Gastrocnemius medialis (tissue), 4 donors: ENCODE measurements at regions not wholly inside any gene's neighbourhood (a gene's known extent, or its start where the extent isn't known, plus 50 kb on each side); places are given as distances from the start of the nearest gene placed in this dataset.

Experiments used
- POLR2A ChIP-seq, 2 donors: fragments of 450-650 bp; IDR thresholded peaks; one replicate each; pipeline ENCODE4 v1.6.1; 2017; ENCODE audit warnings: antibody characterized with exemption in 2 of 2, mild to moderate bottlenecking in 2 of 2, moderate library complexity in 2 of 2
- TF ChIP-seq, protein P1 (sequence below), 5 experiments: fragments of 450-650 bp in 3 of 5; fragments of 200-600 bp in 2 of 5; sonication (generic) in 2 of 5; IDR thresholded peaks in 4 of 5; conservative IDR thresholded peaks in 1 of 5; 1 replicate in 4 of 5; 2 replicates in 1 of 5; pipeline ENCODE4 v1.5.1; 2016 to 2019; ENCODE audit warnings: antibody characterized with exemption in 5 of 5, mild to moderate bottlenecking in 3 of 5, moderate library complexity in 3 of 5

DNA sequence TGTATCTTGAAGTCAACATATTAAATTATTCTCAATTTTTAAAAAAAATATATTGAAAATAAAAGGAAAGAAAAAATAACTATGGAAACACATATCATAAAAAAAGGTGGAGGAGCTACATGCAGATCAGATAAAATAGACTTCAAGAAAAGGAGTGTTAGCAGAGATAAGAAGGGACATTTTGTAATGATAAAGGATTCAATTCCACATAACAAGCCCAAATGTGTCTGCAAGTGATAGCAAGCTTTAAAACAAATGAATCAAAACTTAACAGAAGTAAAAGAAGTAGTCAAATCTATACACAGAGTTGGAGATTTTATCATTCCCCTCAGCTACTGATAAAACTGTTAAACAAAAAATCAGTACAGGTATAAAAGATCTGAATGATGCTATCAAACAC, 74.9 kb downstream of the TTC32 start:
- TF ChIP-seq, protein P1, sequence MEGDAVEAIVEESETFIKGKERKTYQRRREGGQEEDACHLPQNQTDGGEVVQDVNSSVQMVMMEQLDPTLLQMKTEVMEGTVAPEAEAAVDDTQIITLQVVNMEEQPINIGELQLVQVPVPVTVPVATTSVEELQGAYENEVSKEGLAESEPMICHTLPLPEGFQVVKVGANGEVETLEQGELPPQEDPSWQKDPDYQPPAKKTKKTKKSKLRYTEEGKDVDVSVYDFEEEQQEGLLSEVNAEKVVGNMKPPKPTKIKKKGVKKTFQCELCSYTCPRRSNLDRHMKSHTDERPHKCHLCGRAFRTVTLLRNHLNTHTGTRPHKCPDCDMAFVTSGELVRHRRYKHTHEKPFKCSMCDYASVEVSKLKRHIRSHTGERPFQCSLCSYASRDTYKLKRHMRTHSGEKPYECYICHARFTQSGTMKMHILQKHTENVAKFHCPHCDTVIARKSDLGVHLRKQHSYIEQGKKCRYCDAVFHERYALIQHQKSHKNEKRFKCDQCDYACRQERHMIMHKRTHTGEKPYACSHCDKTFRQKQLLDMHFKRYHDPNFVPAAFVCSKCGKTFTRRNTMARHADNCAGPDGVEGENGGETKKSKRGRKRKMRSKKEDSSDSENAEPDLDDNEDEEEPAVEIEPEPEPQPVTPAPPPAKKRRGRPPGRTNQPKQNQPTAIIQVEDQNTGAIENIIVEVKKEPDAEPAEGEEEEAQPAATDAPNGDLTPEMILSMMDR (IDR thresholded peaks at IDR 0.05 in 4 of 5, conservative IDR thresholded peaks at IDR 0.05 in 1 of 5), result no peak
- no peak for TF ChIP-seq POLR2A (IDR thresholded peaks at IDR 0.05)
